CD4-positive, CD25-positive, alpha-beta regulatory T cell (primary cell): ENCODE measurements at regions not wholly inside any gene's neighbourhood (a gene's known extent, or its start where the extent isn't known, plus 50 kb on each side); places are given as distances from the start of the nearest gene placed in this dataset.

Source experiments
- ATAC-seq, 2 donors: fragments of 150-1000 bp; cut with Tn5 transposase; one replicate each; pipeline ENCODE4 v1.10.0; 2021; ENCODE audit warnings: low read depth in 2 of 2, moderate number of reproducible peaks in 2 of 2, moderate library complexity in 1 of 2
- DNase-seq, 3 donors: peaks; one replicate each; pipeline versions ENCODE4 v3.0.0 to v3.0.0-alpha.2; 2012 to 2022; ENCODE audit warnings: mixed read lengths in 1 of 3
- H3K27ac ChIP-seq: one replicate; pipeline ENCODE4 v1.7.0; 2013; ENCODE audit warnings: mild to moderate bottlenecking, low read length; ENCODE audit not compliant: insufficient read depth, poor library complexity, severe bottlenecking
- H3K27me3 ChIP-seq: one replicate; pipeline ENCODE4 v1.7.0; 2013; ENCODE audit warnings: low read length; ENCODE audit not compliant: control insufficient read depth, insufficient read depth
- H3K36me3 ChIP-seq: one replicate; pipeline ENCODE4 v1.7.0; 2013; ENCODE audit warnings: mild to moderate bottlenecking, low read length, moderate library complexity; ENCODE audit not compliant: control insufficient read depth, insufficient read depth
- H3K4me1 ChIP-seq: 2 replicates; pipeline ENCODE4 v1.7.0; 2013; ENCODE audit warnings: mild to moderate bottlenecking, low read length; ENCODE audit not compliant: insufficient read depth, control insufficient read depth, poor library complexity, severe bottlenecking
- H3K4me3 ChIP-seq: one replicate; pipeline ENCODE4 v1.7.0; 2013; ENCODE audit warnings: low read depth, mild to moderate bottlenecking, low read length, moderate library complexity
- H3K9me3 ChIP-seq, 2 experiments: 1 replicate in 1 of 2; 2 replicates in 1 of 2; pipeline ENCODE4 v1.7.0; 2013; ENCODE audit warnings: low read length in 2 of 2, mild to moderate bottlenecking in 1 of 2, moderate library complexity in 1 of 2; ENCODE audit not compliant: control insufficient read depth in 2 of 2
- H3K27ac Mint-ChIP-seq, 3 donors: one replicate each; pipeline ENCODE4 v1.8.0; 2020 to 2022; ENCODE audit warnings: mild to moderate bottlenecking in 3 of 3, mixed read lengths in 3 of 3, moderate library complexity in 2 of 3
- H3K27me3 Mint-ChIP-seq: one replicate; pipeline ENCODE4 v1.8.0; 2022; ENCODE audit warnings: mild to moderate bottlenecking, mixed read lengths
- H3K36me3 Mint-ChIP-seq: one replicate; pipeline ENCODE4 v1.8.0; 2020; ENCODE audit warnings: mixed read lengths
- H3K4me1 Mint-ChIP-seq, 4 donors: one replicate each; pipeline ENCODE4 v1.8.0; 2020 to 2022; ENCODE audit warnings: mixed read lengths in 4 of 4, mild to moderate bottlenecking in 1 of 4
- H3K4me3 Mint-ChIP-seq, 4 donors: one replicate each; pipeline ENCODE4 v1.8.0; 2020 to 2022; ENCODE audit warnings: mild to moderate bottlenecking in 4 of 4, mixed read lengths in 4 of 4, moderate library complexity in 3 of 4
- H3K9me3 Mint-ChIP-seq, 7 donors: one replicate each; pipeline ENCODE4 v1.8.0; 2020 to 2022; ENCODE audit warnings: mixed read lengths in 7 of 7, mild to moderate bottlenecking in 3 of 7, moderate library complexity in 2 of 7

GRCh38 chr12:66060163-66060907 lies 70.2 kb downstream of the LLPH start:
- ATAC-seq (no peak), DNase-seq (no peak)
- Mint-ChIP-seq H3K4me1 (no peaks in the 10 kb centered on the region), H3K36me3 (no peaks in the 10 kb centered on the region), H3K9me3 (no peaks in the 10 kb centered on the region), H3K4me3 (no peak overlapping the region), H3K27ac (no peak overlapping the region), H3K27me3 (peaks cover 20% of the 10 kb centered on the region)
- no peaks in the 10 kb centered on the region for H3K9me3 ChIP-seq
- no peaks in the 10 kb centered on the region for H3K4me1 ChIP-seq
- no peak overlapping the region for H3K4me3 ChIP-seq
- peaks cover 7% of the 10 kb centered on the region for H3K27me3 ChIP-seq
- H3K27ac ChIP-seq: no peak overlapping the region
- no peaks in the 10 kb centered on the region for H3K36me3 ChIP-seq

- ATAC-seq: no peak
- no peaks in the 10 kb centered on the region for H3K9me3 Mint-ChIP-seq
- Histone ChIP-seq H3K4me3 (no peak overlapping the region), H3K4me1 (no peaks in the 10 kb centered on the region), H3K27me3 (peaks cover 7% of the 10 kb centered on the region), H3K36me3 (no peaks in the 10 kb centered on the region), H3K9me3 (no peaks in the 10 kb centered on the region), H3K27ac (no peak overlapping the region)
- no peaks in the 10 kb centered on the region for H3K36me3 Mint-ChIP-seq
- peaks cover 22% of the 10 kb centered on the region for H3K27me3 Mint-ChIP-seq
- DNase-seq: no peak
- H3K4me1 Mint-ChIP-seq: no peaks in the 10 kb centered on the region
- H3K4me3 Mint-ChIP-seq: no peak overlapping the region
- no peak overlapping the region for H3K27ac Mint-ChIP-seq
These were observed 70.9 kb downstream of the LLPH start for GRCh38 chr12:66059666-66060065.

- Histone ChIP-seq H3K9me3 (no peaks in the 10 kb centered on the region), H3K36me3 (no peaks in the 10 kb centered on the region), H3K4me3 (no peak overlapping the region), H3K27ac (no peak overlapping the region), H3K27me3 (peaks cover 7% of the 10 kb centered on the region), H3K4me1 (no peaks in the 10 kb centered on the region)
- Mint-ChIP-seq H3K4me3 (no peak overlapping the region), H3K27ac (no peak overlapping the region), H3K27me3 (peaks cover 24% of the 10 kb centered on the region), H3K36me3 (no peaks in the 10 kb centered on the region), H3K9me3 (no peaks in the 10 kb centered on the region), H3K4me1 (no peaks in the 10 kb centered on the region)
- DNase-seq (no peak), ATAC-seq (no peak)
These were observed 72.0 kb downstream of the LLPH start for GRCh38 chr12:66058554-66058953.

DNA sequence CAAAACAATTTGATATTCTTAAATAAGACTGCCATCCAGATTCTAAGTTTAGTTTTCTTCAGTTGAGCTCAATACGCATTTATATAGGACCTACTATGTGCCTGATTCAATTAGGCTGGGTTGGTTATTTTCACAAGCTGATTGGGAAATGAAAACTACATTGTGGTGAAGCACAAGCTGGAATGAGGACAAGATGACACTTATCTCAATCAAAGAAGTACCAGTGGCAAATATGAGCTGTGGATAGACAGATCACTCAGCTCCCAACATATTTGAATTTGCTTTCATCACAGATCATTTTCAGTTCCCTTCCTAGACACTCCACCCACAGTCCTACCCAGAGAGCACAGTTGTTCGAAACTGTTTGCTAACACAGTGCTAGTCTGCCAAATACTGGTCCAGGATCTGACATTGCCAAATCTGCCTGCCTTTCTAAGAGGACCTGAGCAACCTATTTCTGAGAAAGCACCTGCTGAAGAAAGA lies 74.7 kb downstream of the LLPH start:
- Mint-ChIP-seq H3K27ac (no peak overlapping the region), H3K9me3 (no peaks in the 10 kb centered on the region), H3K27me3 (peaks cover 23% of the 10 kb centered on the region), H3K4me3 (no peak overlapping the region), H3K4me1 (no peaks in the 10 kb centered on the region), H3K36me3 (no peaks in the 10 kb centered on the region)
- H3K27ac ChIP-seq: no peak overlapping the region
- no peaks in the 10 kb centered on the region for H3K9me3 ChIP-seq
- H3K4me3 ChIP-seq: no peak overlapping the region
- DNase-seq: no peak
- H3K27me3 ChIP-seq: peaks cover 3% of the 10 kb centered on the region
- ATAC-seq: no peak
- no peaks in the 10 kb centered on the region for H3K4me1 ChIP-seq
- no peaks in the 10 kb centered on the region for H3K36me3 ChIP-seq

- peaks cover 2% of the 10 kb centered on the region for H3K27me3 ChIP-seq
- no peaks in the 10 kb centered on the region for H3K36me3 ChIP-seq
- Mint-ChIP-seq H3K36me3 (no peaks in the 10 kb centered on the region), H3K27ac (no peak overlapping the region), H3K27me3 (peaks cover 21% of the 10 kb centered on the region), H3K4me3 (no peak overlapping the region), H3K9me3 (peaks cover 0 to 1% (median 0%) of the 10 kb centered on the region in 7 donors), H3K4me1 (no peaks in the 10 kb centered on the region)
- no peak overlapping the region for H3K27ac ChIP-seq
- ATAC-seq (no peak), DNase-seq (no peak)
- no peaks in the 10 kb centered on the region for H3K9me3 ChIP-seq
- no peak overlapping the region for H3K4me3 ChIP-seq
- H3K4me1 ChIP-seq: no peaks in the 10 kb centered on the region
These were observed 77.4 kb downstream of the LLPH start for GRCh38 chr12:66052988-66053615.

GRCh38 chr12:66051361-66051760 lies 79.2 kb downstream of the LLPH start:
- H3K27me3 ChIP-seq: peaks cover 2% of the 10 kb centered on the region
- Mint-ChIP-seq H3K9me3 (peaks cover 0 to 1% (median 0%) of the 10 kb centered on the region in 7 donors), H3K36me3 (no peaks in the 10 kb centered on the region), H3K27ac (no peak overlapping the region), H3K4me3 (no peak overlapping the region), H3K4me1 (no peaks in the 10 kb centered on the region), H3K27me3 (peaks cover 14% of the 10 kb centered on the region)
- H3K9me3 ChIP-seq: no peaks in the 10 kb centered on the region
- no peak for ATAC-seq
- DNase-seq: no peak
- no peak overlapping the region for H3K4me3 ChIP-seq
- no peaks in the 10 kb centered on the region for H3K36me3 ChIP-seq
- no peaks in the 10 kb centered on the region for H3K4me1 ChIP-seq
- no peak overlapping the region for H3K27ac ChIP-seq

DNA sequence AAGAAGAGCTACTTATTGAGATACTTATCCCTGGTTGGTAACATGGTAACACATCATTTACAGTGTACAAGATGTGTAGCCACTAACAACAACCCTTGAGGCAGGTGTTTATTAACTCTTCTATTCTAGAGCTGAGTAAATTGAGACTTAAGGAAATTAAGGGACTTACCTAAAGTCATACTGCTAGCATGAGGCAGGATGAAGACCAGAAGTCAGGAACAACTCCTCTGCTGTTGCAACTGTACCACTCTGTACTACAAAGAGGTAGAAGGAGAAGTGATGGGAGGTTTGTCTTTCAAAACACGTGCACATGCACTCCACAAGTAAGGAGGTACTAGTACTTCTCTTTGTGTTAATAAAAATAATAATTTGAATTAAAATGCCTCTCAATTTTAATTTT lies 79.9 kb downstream of the LLPH start:
- Mint-ChIP-seq H3K4me3 (no peak overlapping the region), H3K4me1 (no peaks in the 10 kb centered on the region), H3K36me3 (no peaks in the 10 kb centered on the region), H3K27me3 (peaks cover 14% of the 10 kb centered on the region), H3K9me3 (peaks cover 0 to 1% (median 0%) of the 10 kb centered on the region in 7 donors), H3K27ac (no peak overlapping the region)
- Histone ChIP-seq H3K27me3 (peaks cover 2% of the 10 kb centered on the region), H3K27ac (no peak overlapping the region), H3K4me3 (no peak overlapping the region), H3K36me3 (no peaks in the 10 kb centered on the region), H3K9me3 (no peaks in the 10 kb centered on the region), H3K4me1 (no peaks in the 10 kb centered on the region)
- ATAC-seq (no peak), DNase-seq (no peak)

DNA sequence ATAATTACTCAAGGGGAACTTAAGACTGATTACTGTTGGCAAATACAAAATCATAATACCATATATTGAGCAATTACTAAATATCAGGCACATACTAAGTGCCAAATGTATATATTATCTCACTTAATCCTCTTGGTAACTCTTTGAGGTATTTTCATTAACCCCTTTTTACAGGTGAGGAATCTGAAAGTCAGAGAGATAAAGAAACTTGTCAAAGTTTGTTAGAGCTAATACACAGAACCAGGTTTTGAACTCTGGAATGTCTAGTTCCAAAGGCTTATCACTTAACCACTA lies 80.3 kb downstream of the LLPH start:
- H3K27me3 Mint-ChIP-seq: peaks cover 14% of the 10 kb centered on the region

More for the DNA sequence above, 80.3 kb downstream of the LLPH start:
- no peak for DNase-seq
- peaks cover 2% of the 10 kb centered on the region for H3K27me3 ChIP-seq
- no peaks in the 10 kb centered on the region for H3K4me1 ChIP-seq
- H3K27ac ChIP-seq: no peak overlapping the region
- Mint-ChIP-seq H3K9me3 (peaks cover 0 to 1% (median 0%) of the 10 kb centered on the region in 7 donors), H3K4me3 (no peak overlapping the region), H3K27ac (no peak overlapping the region), H3K36me3 (no peaks in the 10 kb centered on the region), H3K4me1 (no peaks in the 10 kb centered on the region)
- H3K36me3 ChIP-seq: no peaks in the 10 kb centered on the region
- H3K4me3 ChIP-seq: no peak overlapping the region
- H3K9me3 ChIP-seq: no peaks in the 10 kb centered on the region
- no peak for ATAC-seq
